IgD-negative memory B cell (primary cell): ENCODE measurements at regions not wholly inside any gene's neighbourhood (a gene's known extent, or its start where the extent isn't known, plus 50 kb on each side); places are given as distances from the start of the nearest gene placed in this dataset.

Source experiments
- H3K27ac Mint-ChIP-seq, 3 donors: one replicate each; pipeline ENCODE4 v1.8.0; 2020 to 2022; ENCODE audit warnings: mild to moderate bottlenecking in 3 of 3, mixed read lengths in 3 of 3, moderate library complexity in 1 of 3
- H3K27me3 Mint-ChIP-seq: one replicate; pipeline ENCODE4 v1.8.0; 2021; ENCODE audit warnings: mixed read lengths
- H3K36me3 Mint-ChIP-seq: one replicate; pipeline ENCODE4 v1.8.0; 2020; ENCODE audit warnings: mild to moderate bottlenecking, mixed read lengths
- H3K4me1 Mint-ChIP-seq, 3 donors: one replicate each; pipeline ENCODE4 v1.8.0; 2020 to 2022; ENCODE audit warnings: mixed read lengths in 3 of 3, mild to moderate bottlenecking in 1 of 3
- H3K4me3 Mint-ChIP-seq, 4 donors: one replicate each; pipeline ENCODE4 v1.8.0; 2020 to 2022; ENCODE audit warnings: mild to moderate bottlenecking in 4 of 4, mixed read lengths in 4 of 4, moderate library complexity in 3 of 4
- H3K9me3 Mint-ChIP-seq, 3 donors: one replicate each; pipeline ENCODE4 v1.8.0; 2020 to 2021; ENCODE audit warnings: mixed read lengths in 3 of 3, mild to moderate bottlenecking in 1 of 3

DNA sequence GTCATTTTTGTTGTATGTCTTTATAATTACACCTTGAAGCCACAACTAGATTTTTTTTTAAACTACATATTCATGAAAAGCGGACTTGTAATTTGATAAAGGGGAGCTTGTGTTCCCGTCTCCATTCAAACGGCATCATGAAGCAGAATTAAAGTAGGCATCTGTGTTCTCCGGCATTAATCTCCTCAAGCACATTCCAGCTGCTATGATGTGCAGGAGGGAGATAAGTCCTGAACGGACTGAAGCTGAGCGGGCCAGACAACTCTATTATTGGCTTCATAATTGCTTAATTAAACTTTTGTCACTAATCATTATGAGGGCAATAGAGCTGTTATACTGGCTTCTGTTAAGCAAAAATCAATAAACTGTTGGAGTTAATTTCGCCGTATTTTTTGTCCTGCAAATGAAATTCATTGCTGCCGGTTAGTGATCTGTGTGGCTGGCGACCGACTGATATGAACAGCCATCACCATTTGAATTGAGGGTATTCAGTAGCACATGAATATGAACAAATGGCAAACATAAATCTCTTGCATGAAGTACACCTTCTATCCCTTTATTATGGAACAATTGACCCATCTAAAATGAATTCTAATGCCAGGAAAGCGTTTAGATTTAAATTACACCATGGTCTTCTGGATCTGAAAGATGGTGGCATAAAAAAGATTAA, 408.8 kb upstream of the IRX1 start:
- no peaks in the 10 kb centered on the region for H3K27me3 Mint-ChIP-seq
- no peak overlapping the region for H3K4me3 Mint-ChIP-seq
- H3K36me3 Mint-ChIP-seq, result no peaks in the 10 kb centered on the region
- H3K9me3 Mint-ChIP-seq, result peaks cover 0 to 5% (median 2%) of the 10 kb centered on the region in 3 donors
- no peaks in the 10 kb centered on the region for H3K4me1 Mint-ChIP-seq
- no peak overlapping the region for H3K27ac Mint-ChIP-seq

DNA sequence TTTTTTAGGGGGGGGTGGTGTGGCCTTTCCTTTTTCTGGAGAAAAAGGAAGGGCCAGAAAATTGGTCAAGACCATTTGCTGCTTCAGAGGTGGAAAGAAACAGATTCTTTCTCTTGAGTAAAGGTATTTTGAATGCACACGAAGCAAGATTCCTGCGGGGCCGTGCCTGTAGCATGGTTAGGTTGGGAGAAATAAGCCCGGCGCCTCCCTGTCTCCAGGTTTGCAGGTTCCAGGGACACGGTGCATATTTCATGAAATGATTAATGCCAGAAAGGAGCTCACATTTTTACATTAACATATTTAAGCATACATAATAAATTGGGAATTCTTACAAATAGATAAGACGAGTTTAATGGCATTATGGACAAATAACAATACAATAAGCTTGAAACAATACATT, 409.5 kb upstream of the IRX1 start:
- Mint-ChIP-seq H3K27me3 (no peaks in the 10 kb centered on the region), H3K4me3 (no peak overlapping the region), H3K9me3 (peaks cover 0 to 5% (median 2%) of the 10 kb centered on the region in 3 donors), H3K36me3 (no peaks in the 10 kb centered on the region), H3K4me1 (no peaks in the 10 kb centered on the region), H3K27ac (no peak overlapping the region)

DNA sequence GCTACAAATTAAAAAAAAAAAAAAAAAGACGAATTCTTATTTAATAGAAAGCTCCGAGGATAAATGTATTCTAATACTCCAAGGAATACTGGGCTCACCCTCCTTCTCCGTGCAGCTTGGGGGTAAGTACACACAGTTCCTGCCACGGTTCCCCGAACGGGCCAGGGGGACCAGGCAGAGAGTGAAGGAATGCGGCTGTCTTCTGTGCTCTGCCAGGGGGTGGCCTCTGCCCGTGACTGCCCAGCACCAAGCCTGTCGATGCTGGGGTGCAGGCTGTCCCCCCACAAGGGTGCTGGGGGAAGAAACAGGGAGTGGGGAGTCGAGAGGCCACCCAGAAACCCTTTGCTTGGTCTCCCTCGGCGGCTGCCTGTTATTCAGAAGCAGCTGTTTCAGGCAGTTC, 410.1 kb upstream of the IRX1 start:
- Mint-ChIP-seq H3K4me3 (no peak overlapping the region), H3K9me3 (peaks cover 0 to 5% (median 2%) of the 10 kb centered on the region in 3 donors), H3K27ac (no peak overlapping the region), H3K4me1 (no peaks in the 10 kb centered on the region), H3K36me3 (no peaks in the 10 kb centered on the region), H3K27me3 (no peaks in the 10 kb centered on the region)

DNA sequence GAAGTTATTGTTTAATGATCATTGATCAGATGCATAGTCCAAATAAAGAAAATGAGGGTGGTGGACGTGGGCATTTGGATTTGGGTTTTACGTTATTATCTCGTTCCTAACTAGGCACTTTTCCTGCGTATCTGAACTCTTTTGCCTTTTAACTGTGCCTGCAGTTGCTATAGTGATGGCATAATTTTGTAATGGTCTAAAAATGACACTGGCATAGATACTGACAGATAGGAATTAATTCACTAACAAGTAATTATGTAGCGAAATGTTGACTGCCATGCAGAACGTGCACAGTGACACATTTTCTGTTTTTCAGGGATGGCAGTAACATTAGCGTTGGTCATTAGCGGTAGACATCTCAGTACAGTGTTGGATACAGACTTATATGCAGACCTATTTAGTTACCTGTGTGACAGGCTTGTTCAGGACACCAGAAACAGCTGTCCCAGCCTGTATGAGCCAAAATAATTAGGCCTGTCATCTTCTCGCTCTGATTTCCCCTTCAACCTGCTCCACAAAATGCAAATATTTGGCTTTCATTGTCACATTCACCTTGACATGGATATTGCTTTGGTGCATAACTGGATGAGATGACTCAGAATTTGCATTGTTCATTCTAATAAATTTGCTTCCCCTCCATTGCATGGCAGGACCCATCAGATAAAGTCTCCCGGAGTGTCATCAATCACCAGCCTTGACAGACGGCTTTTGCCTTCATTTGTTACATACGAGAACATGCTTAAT, 413.3 kb upstream of the IRX1 start:
- Mint-ChIP-seq H3K9me3 (peaks cover 0 to 8% (median 2%) of the 10 kb centered on the region in 3 donors), H3K36me3 (no peaks in the 10 kb centered on the region), H3K27me3 (no peaks in the 10 kb centered on the region), H3K27ac (no peak overlapping the region), H3K4me3 (no peak overlapping the region), H3K4me1 (no peaks in the 10 kb centered on the region)

DNA sequence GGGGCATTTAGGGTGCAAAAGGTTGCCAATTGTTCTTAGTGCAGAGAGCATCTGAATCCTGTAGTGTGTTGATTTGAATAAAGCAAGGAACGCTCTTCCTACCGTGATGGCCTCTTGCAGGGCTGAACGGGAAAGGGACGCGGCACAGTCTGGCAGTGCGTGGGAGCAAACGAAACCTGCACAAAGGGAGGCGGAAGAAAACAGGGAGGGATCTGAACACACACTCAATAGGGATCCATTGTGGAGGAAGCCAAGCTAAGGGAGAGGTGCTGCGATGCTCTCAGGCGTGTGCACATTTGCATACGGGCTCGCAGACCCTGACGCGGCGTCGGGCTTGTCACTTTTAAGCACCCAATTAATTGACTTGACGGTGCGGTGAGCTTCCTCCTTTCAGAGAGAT, 414.0 kb upstream of the IRX1 start:
- no peaks in the 10 kb centered on the region for H3K27me3 Mint-ChIP-seq
- peaks cover 0 to 8% (median 2%) of the 10 kb centered on the region in 3 donors for H3K9me3 Mint-ChIP-seq
- no peaks in the 10 kb centered on the region for H3K36me3 Mint-ChIP-seq
- H3K4me1 Mint-ChIP-seq, result no peaks in the 10 kb centered on the region
- no peak overlapping the region for H3K27ac Mint-ChIP-seq
- no peak overlapping the region for H3K4me3 Mint-ChIP-seq

DNA sequence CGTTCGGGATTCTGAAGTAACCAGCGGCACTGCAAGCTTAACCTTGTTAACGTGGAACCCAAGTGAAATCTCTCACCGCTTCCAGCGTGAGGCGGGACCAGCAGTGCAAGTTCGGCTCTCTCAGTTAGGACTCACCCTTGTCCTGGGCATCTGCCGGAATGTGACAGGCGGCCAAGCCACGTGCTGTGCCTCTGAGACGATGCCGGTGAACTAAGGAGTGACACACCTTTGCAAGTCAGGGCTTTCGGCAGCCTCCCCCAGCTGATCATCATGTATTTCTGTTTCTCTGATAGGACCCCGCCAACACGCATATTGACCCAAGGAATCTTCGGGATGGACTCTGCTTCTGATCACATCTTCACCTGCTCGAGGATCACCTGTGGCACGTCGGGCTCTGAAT, 415.0 kb upstream of the IRX1 start:
- Mint-ChIP-seq H3K36me3 (no peaks in the 10 kb centered on the region), H3K27me3 (no peaks in the 10 kb centered on the region), H3K4me1 (no peaks in the 10 kb centered on the region), H3K9me3 (peaks cover 0 to 8% (median 2%) of the 10 kb centered on the region in 3 donors), H3K27ac (no peak overlapping the region), H3K4me3 (no peak overlapping the region)

DNA sequence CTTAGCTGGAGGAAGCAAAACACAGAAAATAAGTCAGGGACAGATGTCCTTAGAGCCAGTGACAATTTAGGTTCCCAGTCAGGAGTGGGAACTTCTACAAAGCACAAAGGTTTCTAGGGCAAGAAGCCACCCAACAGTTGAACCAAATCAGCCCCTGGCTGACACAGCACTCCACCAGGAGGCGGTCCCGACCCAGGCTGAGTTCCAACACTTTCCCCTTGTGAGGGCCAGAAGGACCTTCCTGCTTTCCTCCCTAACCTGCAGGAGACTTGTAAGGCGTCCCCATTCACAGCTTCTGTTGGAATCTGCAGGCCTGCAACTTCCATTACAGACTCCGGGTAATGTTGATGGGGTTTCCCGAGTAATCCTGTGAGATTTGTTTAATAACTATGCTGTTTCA, 416.4 kb upstream of the IRX1 start:
- no peaks in the 10 kb centered on the region for H3K4me1 Mint-ChIP-seq
- H3K36me3 Mint-ChIP-seq, result no peaks in the 10 kb centered on the region
- peaks cover 0 to 4% (median 2%) of the 10 kb centered on the region in 3 donors for H3K9me3 Mint-ChIP-seq
- no peak overlapping the region for H3K4me3 Mint-ChIP-seq
- no peaks in the 10 kb centered on the region for H3K27me3 Mint-ChIP-seq
- no peak overlapping the region for H3K27ac Mint-ChIP-seq

DNA sequence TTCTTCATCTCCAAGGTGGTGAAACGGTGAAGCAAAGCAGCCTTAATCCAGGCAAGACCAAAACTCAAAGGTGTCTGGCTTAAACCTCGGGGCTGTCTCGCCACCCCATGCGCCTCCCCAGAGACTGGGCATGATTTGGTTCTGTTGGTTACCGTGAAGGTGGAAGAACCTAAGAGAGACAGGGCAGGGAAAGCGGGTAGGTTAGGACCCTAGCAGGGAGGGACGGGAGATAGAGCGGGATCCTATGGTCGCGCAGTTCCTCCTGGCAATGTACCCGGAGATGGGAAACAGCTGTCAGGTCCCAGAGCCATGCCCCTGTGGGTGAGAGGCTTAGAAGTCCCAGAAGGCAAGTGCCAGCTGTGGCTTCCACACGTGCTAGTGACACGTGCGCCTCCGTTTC, 418.3 kb upstream of the IRX1 start:
- H3K27me3 Mint-ChIP-seq, result no peaks in the 10 kb centered on the region
- no peaks in the 10 kb centered on the region for H3K36me3 Mint-ChIP-seq
- no peaks in the 10 kb centered on the region for H3K4me1 Mint-ChIP-seq
- H3K4me3 Mint-ChIP-seq, result no peak overlapping the region
- H3K27ac Mint-ChIP-seq, result no peak overlapping the region
- peaks cover 0 to 3% (median 0%) of the 10 kb centered on the region in 3 donors for H3K9me3 Mint-ChIP-seq

DNA sequence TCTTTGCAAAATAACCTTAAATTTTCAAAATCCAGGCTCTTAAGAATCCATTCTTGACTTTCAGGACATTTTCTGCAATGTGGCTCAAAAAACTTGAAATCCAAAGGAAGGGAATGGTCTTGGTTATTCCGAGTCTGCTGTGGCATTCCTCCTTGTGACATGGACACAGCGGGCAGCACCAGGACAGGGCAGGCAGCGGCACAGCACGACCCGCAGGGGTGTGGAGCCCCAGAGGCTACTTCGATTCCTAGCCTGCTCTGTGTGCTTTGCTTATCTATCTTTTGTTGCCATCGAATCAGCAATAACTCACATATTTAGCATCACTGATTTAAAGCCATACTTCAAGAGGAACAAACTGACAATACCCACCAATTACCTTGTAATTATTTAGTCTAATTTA, 420.2 kb upstream of the IRX1 start:
- Mint-ChIP-seq H3K36me3 (no peaks in the 10 kb centered on the region), H3K27ac (no peak overlapping the region), H3K4me1 (no peaks in the 10 kb centered on the region), H3K27me3 (no peaks in the 10 kb centered on the region), H3K9me3 (peaks cover 0 to 6% (median 3%) of the 10 kb centered on the region in 3 donors), H3K4me3 (no peak overlapping the region)

DNA sequence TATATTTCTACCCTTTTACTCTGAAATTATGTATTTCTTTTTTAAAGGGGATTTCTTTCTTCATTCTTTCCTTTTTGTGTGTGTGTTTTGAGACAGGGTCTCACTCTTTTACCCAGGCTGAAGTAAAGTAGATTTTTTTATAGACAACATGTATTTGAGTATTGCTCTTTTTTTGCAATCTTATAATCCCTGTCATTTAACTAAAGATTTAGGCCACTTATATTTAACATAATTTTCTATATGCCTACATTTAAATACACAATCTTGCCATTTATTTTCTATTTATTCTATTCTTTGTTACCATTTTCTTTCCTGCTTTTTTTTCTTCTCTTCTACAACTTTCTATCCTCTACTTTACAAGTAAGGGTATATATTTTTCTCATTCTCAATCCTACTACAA, 416.0 kb upstream of the IRX2 start:
- H3K36me3 Mint-ChIP-seq, result no peaks in the 10 kb centered on the region
- no peaks in the 10 kb centered on the region for H3K4me1 Mint-ChIP-seq
- no peak overlapping the region for H3K27ac Mint-ChIP-seq
- no peaks in the 10 kb centered on the region for H3K27me3 Mint-ChIP-seq
- no peak overlapping the region for H3K4me3 Mint-ChIP-seq
- H3K9me3 Mint-ChIP-seq, result peaks cover 7 to 26% (median 20%) of the 10 kb centered on the region in 3 donors

DNA sequence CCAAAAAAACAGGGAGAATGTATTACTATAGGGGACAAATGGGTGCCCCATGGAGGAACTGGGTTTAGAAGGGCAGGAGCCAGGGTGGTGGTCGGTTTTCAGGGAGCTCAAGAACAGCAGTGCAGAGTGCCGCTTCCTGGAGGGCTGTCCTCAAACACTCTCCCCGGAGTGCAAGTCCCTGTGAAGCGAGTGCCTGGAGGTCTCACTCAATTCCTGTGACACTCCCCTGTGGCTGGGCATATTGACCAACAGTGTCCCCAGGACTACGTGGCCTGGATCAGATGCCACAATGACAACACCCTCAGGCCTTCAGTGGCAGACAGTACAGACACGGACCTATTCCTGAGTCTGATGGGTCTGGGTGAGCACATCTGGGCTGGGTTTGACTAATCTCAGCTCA, 412.1 kb upstream of the IRX2 start:
- no peaks in the 10 kb centered on the region for H3K4me1 Mint-ChIP-seq
- H3K27ac Mint-ChIP-seq, result no peak overlapping the region
- no peaks in the 10 kb centered on the region for H3K27me3 Mint-ChIP-seq

DNA sequence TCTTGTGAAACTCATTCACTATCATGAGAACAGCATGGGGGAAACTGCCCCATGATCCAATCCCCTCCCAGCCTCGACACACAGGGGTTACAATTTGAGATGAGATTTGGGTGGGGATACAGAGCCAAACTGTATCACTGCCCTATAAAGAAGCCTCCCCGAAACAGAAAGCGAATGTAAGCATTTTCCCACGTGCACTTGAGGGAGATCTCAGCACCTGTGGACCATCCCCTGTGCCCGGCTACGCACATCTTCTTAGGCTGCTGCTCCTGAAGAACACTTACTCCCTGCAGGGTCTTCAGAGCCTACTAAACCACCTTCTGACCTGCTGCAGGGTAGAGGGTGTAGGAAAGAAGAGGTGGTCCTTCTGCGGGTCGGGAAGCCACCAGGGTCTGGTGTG, 410.2 kb upstream of the IRX2 start:
- peaks cover 2% of the 10 kb centered on the region for H3K36me3 Mint-ChIP-seq
- H3K4me1 Mint-ChIP-seq, result no peaks in the 10 kb centered on the region
- H3K27ac Mint-ChIP-seq, result peak overlapping the region in 1 of 3 donors; percentile 16
- H3K4me3 Mint-ChIP-seq, result no peak overlapping the region
- H3K9me3 Mint-ChIP-seq, result peaks cover 9 to 18% (median 11%) of the 10 kb centered on the region in 3 donors
- H3K27me3 Mint-ChIP-seq, result no peaks in the 10 kb centered on the region

More for the DNA sequence above, 412.1 kb upstream of the IRX2 start:
- no peak overlapping the region for H3K4me3 Mint-ChIP-seq
- peaks cover 12 to 23% (median 18%) of the 10 kb centered on the region in 3 donors for H3K9me3 Mint-ChIP-seq
- peaks cover 2% of the 10 kb centered on the region for H3K36me3 Mint-ChIP-seq

DNA sequence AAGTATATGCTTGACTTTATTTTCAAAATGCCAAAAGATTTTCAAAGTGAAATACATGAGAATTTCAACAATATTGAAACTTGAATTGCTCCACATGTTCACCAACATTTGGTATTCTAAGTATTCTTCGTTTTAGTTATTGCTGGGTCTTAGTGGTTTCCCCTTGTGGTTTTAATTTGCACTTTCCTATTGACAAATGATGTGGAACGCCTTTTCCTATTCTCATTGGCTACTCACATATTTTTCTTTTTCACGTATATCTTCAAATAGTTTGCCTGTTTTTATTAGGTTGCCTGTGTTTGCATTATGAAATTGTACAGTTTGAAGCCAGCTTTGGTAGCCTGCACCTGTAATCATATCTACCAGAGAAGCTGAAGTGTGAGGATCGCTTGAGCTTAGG, 405.7 kb upstream of the IRX2 start:
- H3K27ac Mint-ChIP-seq, result no peak overlapping the region
- no peaks in the 10 kb centered on the region for H3K4me1 Mint-ChIP-seq
- H3K27me3 Mint-ChIP-seq, result no peaks in the 10 kb centered on the region
- H3K9me3 Mint-ChIP-seq, result peaks cover 4 to 12% (median 9%) of the 10 kb centered on the region in 3 donors
- peaks cover 2% of the 10 kb centered on the region for H3K36me3 Mint-ChIP-seq
- H3K4me3 Mint-ChIP-seq, result no peak overlapping the region

DNA sequence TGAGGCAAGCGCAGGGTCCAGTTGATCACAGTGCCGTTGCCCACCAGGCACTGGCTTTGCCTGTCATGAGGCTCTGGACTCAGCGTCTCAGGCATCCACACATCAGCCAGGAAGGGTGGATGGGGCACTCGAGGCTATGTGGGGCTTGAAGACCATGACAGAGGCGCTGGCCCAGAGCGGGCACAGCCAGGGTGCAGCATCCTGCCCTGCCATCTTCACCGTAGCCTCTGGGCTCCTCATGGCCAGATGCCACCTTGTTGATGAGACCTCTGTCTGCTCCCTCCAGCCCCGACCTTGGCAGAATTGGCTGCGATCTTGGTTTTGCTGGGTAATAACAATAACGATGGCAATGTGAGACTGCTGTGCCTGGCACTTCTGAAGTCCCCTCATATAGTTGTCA, 404.2 kb upstream of the IRX2 start:
- Mint-ChIP-seq H3K27me3 (peaks cover 1% of the 10 kb centered on the region), H3K36me3 (peaks cover 2% of the 10 kb centered on the region), H3K9me3 (peaks cover 4 to 18% (median 9%) of the 10 kb centered on the region in 3 donors), H3K27ac (no peak overlapping the region), H3K4me3 (no peak overlapping the region), H3K4me1 (no peaks in the 10 kb centered on the region)

DNA sequence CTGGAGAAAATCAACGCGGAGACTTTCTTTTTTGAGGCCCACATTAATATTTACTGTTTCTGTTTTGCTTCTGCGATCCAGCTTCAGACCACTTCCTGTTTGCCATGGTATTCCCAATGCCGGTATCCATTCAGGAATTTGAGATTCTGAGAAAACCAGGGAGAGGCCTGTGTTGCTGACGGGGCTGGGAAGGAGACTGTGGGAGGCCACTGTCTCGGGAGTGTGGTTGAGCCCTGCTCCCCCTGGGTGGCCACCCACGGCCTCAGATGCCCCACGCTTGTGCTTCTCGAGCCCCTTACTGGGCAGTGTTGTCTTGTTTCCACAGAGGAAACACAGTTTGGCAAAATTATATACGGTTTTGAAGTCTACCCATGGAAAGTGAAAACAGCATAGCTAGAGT, 403.6 kb upstream of the IRX2 start:
- no peak overlapping the region for H3K4me3 Mint-ChIP-seq
- no peak overlapping the region for H3K27ac Mint-ChIP-seq
- peaks cover 4 to 20% (median 7%) of the 10 kb centered on the region in 3 donors for H3K9me3 Mint-ChIP-seq
- H3K27me3 Mint-ChIP-seq, result peaks cover 1% of the 10 kb centered on the region
- H3K36me3 Mint-ChIP-seq, result peaks cover 2% of the 10 kb centered on the region
- no peaks in the 10 kb centered on the region for H3K4me1 Mint-ChIP-seq

DNA sequence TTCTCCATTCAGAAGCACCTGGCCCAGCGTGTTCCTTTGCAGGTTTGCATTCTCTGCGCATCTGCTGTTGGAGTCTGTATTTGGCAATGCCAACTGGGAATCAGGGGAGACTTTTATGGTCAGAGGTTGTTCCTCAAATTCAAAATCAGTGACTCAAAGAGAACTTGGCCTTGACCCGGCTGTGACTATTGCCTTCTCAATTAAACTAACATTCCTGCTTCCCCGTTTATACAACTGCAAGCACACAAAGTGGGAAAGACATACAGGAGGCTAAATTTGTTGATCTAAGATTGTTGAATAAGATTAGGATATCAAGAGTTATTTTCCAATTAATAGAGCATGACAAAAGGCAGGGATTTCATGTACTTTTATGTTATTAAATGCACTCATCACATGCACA, 402.4 kb upstream of the IRX2 start:
- Mint-ChIP-seq H3K9me3 (peaks cover 4 to 20% (median 7%) of the 10 kb centered on the region in 3 donors), H3K36me3 (no peaks in the 10 kb centered on the region), H3K4me1 (no peaks in the 10 kb centered on the region), H3K27ac (no peak overlapping the region), H3K27me3 (peaks cover 1% of the 10 kb centered on the region), H3K4me3 (no peak overlapping the region)
